ENCODE measurements at regions not wholly inside any gene's neighbourhood (a gene's known extent, or its start where the extent isn't known, plus 50 kb on each side); places are given as distances from the start of the nearest gene placed in this dataset.

GRCh38 chr6:145060714-145061113 lies 674.6 kb downstream of the EPM2A start:
- Mint-ChIP-seq H3K27me3 (ENCODE audit: low read depth) (no peaks in the 10 kb centered on the region), H3K9me3 (no peaks in the 10 kb centered on the region; a peak in 1 of 5 replicates), H3K27ac (no peak overlapping the region), H3K4me1 (no peaks in the 10 kb centered on the region), H3K4me3 (no peak overlapping the region), H3K36me3 (ENCODE audit: insufficient read depth in 1 of 3, low read depth in 3 of 3) (no peaks in the 10 kb centered on the region)
- Histone ChIP-seq H3K23ac (ENCODE audit: insufficient read length, low read depth, low read length) (no peak overlapping the region), H4K91ac (ENCODE audit: insufficient read length, low read depth, low read length) (no peak overlapping the region), H3T11ph (ENCODE audit: low read length) (no peak overlapping the region), H2BK120ac (ENCODE audit: low read depth, low read length, poor library complexity, severe bottlenecking) (no peak overlapping the region), H2BK20ac (ENCODE audit: low read depth, low read length, poor library complexity, severe bottlenecking) (no peak overlapping the region), H3K4ac (ENCODE audit: low read depth, low read length) (no peak overlapping the region), H2BK12ac (ENCODE audit: insufficient read length, low read depth, low read length) (no peak overlapping the region), H2AK5ac (ENCODE audit: insufficient read length, low read length) (no peak overlapping the region), H3K9me3 (ENCODE audit: control insufficient read depth, low read depth, low read length) (no peaks in the 10 kb centered on the region), H3K79me2 (ENCODE audit: insufficient read depth, low read length) (no peaks in the 10 kb centered on the region), H4K5ac (ENCODE audit: insufficient read length, low read depth, low read length) (no peak overlapping the region), H2AFZ (ENCODE audit: low read length) (no peak overlapping the region), H3K27me3 (ENCODE audit: insufficient read depth, low read length) (no peaks in the 10 kb centered on the region), H3K4me1 (ENCODE audit: insufficient read depth, low read length) (no peaks in the 10 kb centered on the region), H3K18ac (ENCODE audit: insufficient read length, low read depth, low read length) (no peak overlapping the region), H3K9ac (ENCODE audit: extremely low read depth, insufficient read length, low read length) (no peak overlapping the region), H3K27ac (ENCODE audit: insufficient read length, low read depth, low read length) (no peak overlapping the region), H3K23me2 (ENCODE audit: insufficient read length, low read depth, low read length, poor library complexity, severe bottlenecking) (no peaks in the 10 kb centered on the region), H3K14ac (ENCODE audit: insufficient read depth, low read length) (no peak overlapping the region), H4K20me1 (ENCODE audit: control insufficient read depth, insufficient read depth, insufficient read length) (no peaks in the 10 kb centered on the region), H2BK5ac (ENCODE audit: insufficient read length, low read length) (no peak overlapping the region), H3K56ac (ENCODE audit: insufficient read length, low read depth, low read length) (no peak overlapping the region), H2BK15ac (ENCODE audit: low read depth, low read length) (no peak overlapping the region), H3K4me2 (ENCODE audit: insufficient read depth, insufficient read length, low read length) (no peak overlapping the region), H3K79me1 (ENCODE audit: insufficient read depth, low read depth, low read length, poor library complexity, severe bottlenecking) (no peaks in the 10 kb centered on the region), H4K8ac (replicated peaks; ENCODE audit: insufficient read length, low read depth, low read length) (no peak overlapping the region)
- no peak for DNase-seq
- WGBS (ENCODE audit: extremely low coverage, insufficient read length, low lambda C conversion rate), result no CpG with 5 or more reads among the region's 1 CpG
- no peak for TF ChIP-seq CTCF (conservative IDR thresholded peaks at IDR 0.05)

All from H9 (cell line).